ENCODE measurements at regions not wholly inside any gene's neighbourhood (a gene's known extent, or its start where the extent isn't known, plus 50 kb on each side); places are given as distances from the start of the nearest gene placed in this dataset.

DNA sequence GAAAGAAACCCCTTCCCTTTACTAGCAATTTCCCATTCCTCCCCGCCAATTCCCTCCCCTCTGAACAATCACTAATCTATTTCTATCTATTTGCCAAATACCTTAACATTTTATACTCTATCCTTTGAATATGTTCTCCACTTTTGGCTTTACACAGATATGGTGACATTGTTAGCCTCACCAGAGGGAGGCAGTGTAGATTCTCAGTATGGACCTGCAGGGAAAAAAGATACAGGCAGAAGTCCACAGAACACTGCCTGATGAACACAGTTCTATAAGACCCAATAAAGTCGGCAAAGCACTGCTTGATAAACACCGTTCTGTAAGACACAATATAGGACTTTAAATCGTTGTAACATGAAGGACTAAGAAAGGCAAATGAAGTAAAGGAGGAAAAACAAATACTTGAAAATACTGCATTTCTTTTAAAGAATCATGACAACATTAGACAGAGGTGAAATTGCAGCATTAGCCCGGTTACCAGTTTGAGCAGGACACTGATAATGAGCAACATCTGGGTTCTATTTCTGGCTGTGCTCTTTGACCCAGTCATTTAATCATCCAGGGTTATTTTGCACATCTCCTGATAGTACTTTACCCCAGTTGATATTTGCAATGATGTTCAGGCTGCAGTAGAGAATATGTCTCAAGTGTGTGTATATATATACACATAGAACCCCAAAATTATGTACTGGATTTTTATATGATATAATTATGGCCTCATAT is 296.8 kb downstream of the UTRN start:
- peak in 1 of 5 experiments; percentile 61 for DNase-seq

- peak in 4 of 5 experiments; percentile 5 to 96 (median 30) for DNase-seq
Measured at GRCh38 chr6:144582939-144583613, 297.9 kb downstream of the UTRN start.

GRCh38 chr6:144583614-144583954 is 298.4 kb downstream of the UTRN start:
- no peak for DNase-seq

- DNase-seq: peak in 1 of 5 experiments; percentile 46
Measured at GRCh38 chr6:144585217-144585814, 300.2 kb downstream of the UTRN start.

GRCh38 chr6:144586986-144587385 is 301.9 kb downstream of the UTRN start:
- no peak for DNase-seq

DNA sequence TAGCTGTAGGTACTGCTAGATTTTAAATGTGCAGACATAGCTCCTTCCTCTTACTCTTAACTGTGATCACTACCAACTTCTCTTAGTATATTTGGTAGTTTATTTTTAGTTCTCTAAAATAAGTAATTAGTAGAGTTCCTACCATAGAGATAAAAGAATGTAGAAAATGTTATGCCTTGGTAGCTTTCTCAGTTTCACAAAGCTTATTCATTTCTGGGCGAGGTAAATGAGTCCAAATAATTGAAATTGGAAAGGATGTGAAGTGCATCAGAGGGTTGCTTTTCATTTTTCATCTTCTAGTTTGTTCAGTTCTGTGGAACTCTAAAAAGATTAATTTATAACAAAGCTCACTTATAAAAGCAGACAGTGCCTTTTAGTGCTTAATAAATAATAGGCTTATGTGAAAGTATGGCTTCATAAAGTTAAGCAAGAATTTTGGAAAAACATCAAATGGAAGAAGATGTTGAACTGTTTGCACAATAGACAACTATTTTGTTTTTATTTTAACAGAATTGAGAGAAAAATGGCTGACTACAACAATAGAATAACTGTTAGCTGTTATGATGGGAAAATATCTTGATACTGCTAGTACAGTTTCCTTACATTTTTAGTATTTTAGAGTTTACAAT is 303.7 kb downstream of the UTRN start:
- DNase-seq: peak in 1 of 5 experiments; percentile 42

DNA sequence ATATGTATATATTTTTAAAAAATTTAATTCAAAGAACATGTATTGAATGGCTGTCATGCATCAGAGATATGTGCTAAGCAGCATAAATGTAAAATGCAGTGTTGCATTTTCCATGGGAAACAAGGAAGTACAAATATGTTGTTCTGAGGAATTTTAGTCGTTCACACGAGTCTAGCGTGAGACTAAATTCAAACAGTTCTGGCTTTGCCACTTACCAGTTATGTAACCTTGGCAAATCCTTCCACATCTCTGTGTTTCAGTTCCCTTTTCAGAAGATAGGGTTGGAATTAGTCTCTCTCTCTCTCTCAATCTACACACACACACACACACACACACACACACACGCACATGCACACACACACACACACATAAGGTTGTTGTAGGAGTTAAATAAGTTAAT is 305.4 kb downstream of the UTRN start:
- DNase-seq: no peak

- DNase-seq: no peak
Measured at GRCh38 chr6:144593392-144593791, 308.3 kb downstream of the UTRN start.

- no peak for DNase-seq
Measured at GRCh38 chr6:144594585-144594984, 309.4 kb downstream of the UTRN start.

DNA sequence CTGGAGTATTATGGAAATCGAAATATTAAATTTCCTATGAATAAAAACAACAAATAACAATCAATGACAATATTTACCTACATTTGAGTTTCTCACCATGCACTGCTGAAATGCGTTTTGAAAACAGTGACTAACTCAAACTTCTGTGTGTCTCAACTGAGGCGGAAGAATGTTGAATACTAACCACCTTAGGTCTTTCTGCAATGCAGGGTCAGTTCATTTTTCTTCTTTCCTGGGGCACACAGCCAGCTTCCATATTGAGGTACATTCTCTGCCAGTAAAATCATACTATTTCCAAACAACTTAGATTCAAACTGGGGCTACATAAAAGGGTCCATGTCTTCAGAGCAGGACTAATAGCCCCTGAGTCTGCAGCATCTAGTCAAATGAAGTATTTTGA is 310.1 kb downstream of the UTRN start:
- DNase-seq: no peak

DNA sequence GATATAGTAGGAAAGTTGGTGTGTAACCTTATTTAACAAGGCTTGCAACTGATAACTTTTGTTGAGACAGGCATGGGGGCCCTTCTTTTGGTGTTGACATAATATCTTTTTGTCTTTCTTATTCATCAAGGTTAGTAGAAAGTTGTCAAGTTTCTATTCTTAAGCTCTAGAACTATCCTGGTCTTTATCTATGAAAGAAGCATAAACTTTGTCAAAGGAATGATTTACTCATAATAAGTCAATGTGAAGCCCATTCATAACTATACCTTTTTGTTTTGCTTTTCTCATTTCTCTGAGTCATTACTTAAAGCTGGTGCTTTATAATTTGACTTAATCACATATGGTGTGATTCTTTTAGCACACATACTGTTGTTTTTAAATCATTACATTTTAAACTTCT is 312.4 kb downstream of the UTRN start:
- peak in 1 of 5 experiments; percentile 39 for DNase-seq

- DNase-seq: no peak
Measured at GRCh38 chr6:144599615-144600014, 314.5 kb downstream of the UTRN start.

DNA sequence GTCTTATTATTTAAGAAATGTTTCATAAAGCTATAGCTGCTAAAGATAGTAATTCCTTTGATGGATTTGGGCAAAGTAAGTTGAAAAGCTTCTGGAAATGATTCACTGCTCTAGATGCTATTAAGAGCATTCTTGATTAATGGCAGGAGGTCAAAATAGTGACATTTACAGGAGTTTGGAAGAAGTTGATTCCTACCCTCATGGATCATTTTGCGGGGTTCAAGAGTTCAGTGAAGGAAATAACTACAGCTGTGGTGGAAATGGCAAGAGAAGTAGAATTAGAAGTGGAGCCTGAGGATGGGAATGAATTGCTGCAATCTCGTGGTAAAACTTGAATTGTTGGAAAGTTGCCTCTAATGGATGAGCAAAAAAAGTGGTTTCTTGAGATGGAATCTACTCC is 316.1 kb downstream of the UTRN start:
- no peak for DNase-seq

DNA sequence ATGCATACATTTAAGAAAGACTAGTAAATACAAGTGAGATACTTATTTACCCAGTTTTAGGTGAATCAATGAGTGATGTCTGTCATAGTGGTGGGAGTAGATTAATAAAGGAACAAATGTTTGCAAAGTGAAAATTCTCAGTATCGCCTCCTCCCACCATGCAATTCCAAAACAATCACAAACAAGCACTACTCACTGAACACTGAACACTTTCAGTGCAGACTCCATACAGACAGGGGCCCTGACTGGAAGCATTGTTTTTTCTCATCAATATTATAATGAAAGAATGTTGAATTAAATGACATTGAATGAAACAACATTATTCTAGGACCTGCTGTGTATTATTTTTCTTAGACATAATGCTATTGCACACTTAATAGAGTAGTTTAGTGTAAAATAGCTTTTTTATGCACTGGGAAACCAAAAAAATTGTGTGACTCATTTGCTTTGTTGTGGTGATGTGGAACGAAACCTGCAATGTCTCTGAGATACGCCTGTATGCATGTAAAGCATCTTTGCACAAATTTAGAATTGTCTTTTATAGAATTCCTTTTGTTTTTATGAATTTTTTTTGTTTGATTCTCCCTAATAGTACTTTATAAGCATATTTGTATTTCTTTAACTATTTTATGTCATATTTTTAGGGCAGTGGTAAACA is 317.5 kb downstream of the UTRN start:
- DNase-seq: peak in 1 of 5 experiments; percentile 68

DNA sequence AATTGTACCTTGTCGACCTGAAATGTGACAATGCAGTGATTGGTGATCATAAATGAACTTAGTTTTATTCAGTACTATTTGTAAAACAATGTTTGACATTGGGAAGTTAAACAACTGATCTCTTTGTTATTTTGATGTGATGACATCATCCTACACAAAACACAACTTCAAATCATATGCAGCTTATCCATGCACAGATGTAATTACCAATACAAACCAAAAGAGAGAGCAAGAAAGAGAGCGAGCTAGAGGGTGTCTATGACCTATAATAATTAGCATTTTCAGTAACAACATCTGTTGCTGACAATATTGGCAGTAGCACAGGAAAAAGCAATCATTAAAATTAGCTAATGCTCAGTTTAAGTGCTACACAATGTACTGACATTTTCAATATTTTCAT is 320.9 kb downstream of the UTRN start:
- DNase-seq: no peak

DNA sequence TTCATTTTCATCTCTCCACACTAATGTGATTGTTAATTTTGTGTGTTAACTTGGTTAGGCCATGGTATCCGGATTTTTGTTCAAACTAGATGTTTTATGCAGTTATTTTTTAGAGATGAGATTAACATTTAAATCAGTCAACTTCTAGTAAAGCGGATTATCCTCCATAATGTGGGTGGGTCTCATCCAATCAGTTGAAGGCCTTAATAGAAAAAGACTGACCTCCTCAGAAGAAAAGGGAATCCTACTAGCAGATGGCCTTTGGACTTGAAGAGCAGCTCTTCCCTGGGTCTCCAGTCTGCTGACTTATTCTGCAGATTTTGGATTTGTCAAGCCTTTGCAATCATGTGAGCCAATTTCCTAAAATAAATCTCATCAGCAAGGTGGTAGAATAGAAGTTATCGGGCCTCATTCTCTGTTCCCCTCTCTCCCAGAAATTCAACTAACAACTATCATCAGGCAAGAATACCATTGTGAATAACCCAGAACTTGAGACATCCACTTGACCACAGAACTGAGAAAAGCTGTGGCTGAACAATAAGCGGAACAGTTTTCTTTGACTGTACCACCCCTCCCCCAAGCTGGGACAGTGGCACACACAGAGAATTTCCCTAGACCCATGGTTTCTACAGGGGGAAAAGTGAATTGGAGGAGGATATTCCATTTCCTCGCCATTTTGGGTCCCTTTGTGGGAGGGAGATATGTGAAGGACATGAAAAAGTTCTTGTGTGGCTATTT is 323.0 kb downstream of the UTRN start:
- no peak for DNase-seq

DNA sequence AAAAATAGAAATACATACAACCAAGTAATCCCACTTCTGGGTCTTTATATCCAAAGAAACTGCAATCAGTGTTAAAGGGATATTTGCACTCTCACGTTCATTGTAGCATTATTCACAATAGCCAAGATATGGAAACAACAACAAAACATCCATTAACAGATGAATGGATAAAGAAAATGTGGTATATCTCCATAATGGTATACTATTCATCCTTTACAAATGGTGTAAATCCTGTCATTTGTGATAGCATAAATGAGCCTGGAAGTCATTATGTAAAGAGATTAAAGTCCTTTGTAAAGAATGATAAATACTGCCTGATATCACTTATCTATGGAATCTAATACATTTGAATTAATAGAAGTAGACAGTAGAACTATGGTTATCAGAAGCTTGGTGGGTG is 327.7 kb downstream of the UTRN start:
- DNase-seq: no peak

GRCh38 chr6:144613859-144614258 is 328.7 kb downstream of the UTRN start:
- DNase-seq: no peak

DNA sequence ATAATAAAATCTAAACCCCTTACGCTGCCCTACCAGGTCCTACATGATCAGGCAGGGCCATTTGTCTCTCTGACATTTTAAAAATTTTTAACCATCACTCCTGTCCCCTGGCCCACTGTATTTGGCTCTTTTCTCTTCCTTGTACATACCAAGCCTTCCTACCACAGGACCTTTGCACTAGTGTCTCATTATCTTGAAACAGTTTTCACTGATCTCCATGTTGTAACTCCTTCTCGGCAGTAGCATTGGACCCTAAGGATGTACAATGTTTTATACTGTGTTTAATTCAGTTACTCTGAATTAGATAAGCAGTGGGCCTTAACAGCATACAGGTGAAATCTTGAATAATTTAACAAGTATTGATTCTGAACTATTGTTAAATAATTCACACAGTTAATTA is 330.7 kb downstream of the UTRN start:
- DNase-seq: no peak

DNA sequence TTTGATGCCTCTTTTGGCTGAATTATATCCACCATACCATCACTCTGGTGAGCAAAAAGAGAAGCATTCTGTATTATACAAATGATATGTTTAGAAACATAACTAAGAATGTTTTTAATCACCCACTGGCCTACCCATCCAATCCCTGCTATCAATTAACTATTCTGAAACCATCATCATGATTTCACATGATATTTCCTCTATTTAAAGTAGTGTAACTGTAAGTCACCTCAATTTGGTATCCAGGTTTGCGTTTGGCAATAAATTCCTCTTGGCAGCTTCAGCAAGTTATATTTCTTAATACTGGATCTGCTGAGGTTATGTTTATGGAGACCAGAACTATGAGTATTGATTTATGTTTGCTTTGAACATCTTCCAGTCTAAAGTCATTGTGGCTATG is 332.1 kb downstream of the UTRN start:
- no peak for DNase-seq

- no peak for DNase-seq
Measured at GRCh38 chr6:144617708-144618107, 332.6 kb downstream of the UTRN start.

- no peak for DNase-seq
Measured at GRCh38 chr6:144619966-144620365, 334.8 kb downstream of the UTRN start.
